ENCODE measurements at regions not wholly inside any gene's neighbourhood (a gene's known extent, or its start where the extent isn't known, plus 50 kb on each side); places are given as distances from the start of the nearest gene placed in this dataset.
"Not testable (repeated sequence)": the region's sequence is repeated elsewhere in the genome, so short reads cannot be mapped to it uniquely, and the experiment has no call there.

- H3K9me3 Mint-ChIP-seq = peaks cover 4% of the 10 kb centered on the region
- POLR2A ChIA-PET = no interaction called here
- DNase-seq = no peak
- no peak overlapping the region for H3K27ac Mint-ChIP-seq
- ATAC-seq (ENCODE audit: low read depth) = no peak
- H3K4me1 Mint-ChIP-seq = no peaks in the 10 kb centered on the region
- no peaks in the 10 kb centered on the region for H3K36me3 Mint-ChIP-seq
- no peak overlapping the region for H3K4me3 Mint-ChIP-seq
- H3K27me3 Mint-ChIP-seq = no peaks in the 10 kb centered on the region
Measured at GRCh38 chr6:160804639-160805038, 102.6 kb downstream of the PLG start.

- Mint-ChIP-seq H3K9me3 (peaks cover 1% of the 10 kb centered on the region), H3K36me3 (no peaks in the 10 kb centered on the region), H3K27me3 (peaks cover 4% of the 10 kb centered on the region), H3K27ac (no peak overlapping the region), H3K4me3 (no peak overlapping the region), H3K4me1 (no peaks in the 10 kb centered on the region)
- POLR2A ChIA-PET = no interaction called here
- ATAC-seq (ENCODE audit: low read depth) = no peak
- DNase-seq = no peak
Measured at GRCh38 chr6:160808263-160808662, 106.2 kb downstream of the PLG start.

GRCh38 chr6:160810238-160810637, 108.2 kb downstream of the PLG start:
- Mint-ChIP-seq H3K36me3 (no peaks in the 10 kb centered on the region), H3K4me3 (no peak overlapping the region), H3K27ac (no peak overlapping the region), H3K27me3 (peaks cover 4% of the 10 kb centered on the region), H3K9me3 (no peaks in the 10 kb centered on the region), H3K4me1 (no peaks in the 10 kb centered on the region)
- DNase-seq (no peak), ATAC-seq (ENCODE audit: low read depth) (no peak)
- POLR2A ChIA-PET = no interaction called here

GRCh38 chr6:160812097-160812496, 110.1 kb downstream of the PLG start:
- Mint-ChIP-seq H3K27ac (no peak overlapping the region), H3K36me3 (no peaks in the 10 kb centered on the region), H3K27me3 (peaks cover 4% of the 10 kb centered on the region), H3K4me3 (no peak overlapping the region), H3K4me1 (no peaks in the 10 kb centered on the region), H3K9me3 (no peaks in the 10 kb centered on the region)
- POLR2A ChIA-PET = no interaction called here
- DNase-seq (no peak), ATAC-seq (ENCODE audit: low read depth) (no peak)

GRCh38 chr6:160818934-160819333, 116.9 kb downstream of the PLG start:
- H3K4me3 Mint-ChIP-seq = no peak overlapping the region
- POLR2A ChIA-PET = no interaction called here

GRCh38 chr6:160820661-160821060, 118.6 kb downstream of the PLG start:
- H3K36me3 Mint-ChIP-seq; ATAC-seq (ENCODE audit: low read depth); POLR2A ChIA-PET; H3K4me1 Mint-ChIP-seq; DNase-seq; H3K9me3 Mint-ChIP-seq; H3K27me3 Mint-ChIP-seq; H3K27ac Mint-ChIP-seq; H3K4me3 Mint-ChIP-seq: not testable (repeated sequence)

More at GRCh38 chr6:160818934-160819333, 116.9 kb downstream of the PLG start:
- Mint-ChIP-seq H3K9me3 (no peaks in the 10 kb centered on the region), H3K27ac (no peak overlapping the region), H3K27me3 (no peaks in the 10 kb centered on the region), H3K4me1 (no peaks in the 10 kb centered on the region), H3K36me3 (no peaks in the 10 kb centered on the region)
- DNase-seq (no peak), ATAC-seq (ENCODE audit: low read depth) (no peak)

GRCh38 chr6:160831739-160832138, 129.7 kb downstream of the PLG start:
- Mint-ChIP-seq H3K9me3 (no peaks in the 10 kb centered on the region), H3K4me1 (no peaks in the 10 kb centered on the region), H3K27me3 (no peaks in the 10 kb centered on the region), H3K4me3 (no peak overlapping the region), H3K36me3 (no peaks in the 10 kb centered on the region), H3K27ac (no peak overlapping the region)
- POLR2A ChIA-PET = no interaction called here
- DNase-seq = no peak
- no peak for ATAC-seq (ENCODE audit: low read depth)

- H3K27ac Mint-ChIP-seq = no peak overlapping the region
- no peaks in the 10 kb centered on the region for H3K9me3 Mint-ChIP-seq
- ATAC-seq (ENCODE audit: low read depth) = no peak
- H3K4me1 Mint-ChIP-seq = no peaks in the 10 kb centered on the region
- H3K27me3 Mint-ChIP-seq = no peaks in the 10 kb centered on the region
- POLR2A ChIA-PET = no interaction called here
- no peak for DNase-seq
- no peak overlapping the region for H3K4me3 Mint-ChIP-seq
- H3K36me3 Mint-ChIP-seq = no peaks in the 10 kb centered on the region
Measured at GRCh38 chr6:160832422-160832821, 130.4 kb downstream of the PLG start.

GRCh38 chr6:160837146-160837545, 135.1 kb downstream of the PLG start:
- DNase-seq (no peak), ATAC-seq (ENCODE audit: low read depth) (no peak)
- no peaks in the 10 kb centered on the region for H3K36me3 Mint-ChIP-seq
- H3K4me3 Mint-ChIP-seq = no peak overlapping the region
- no peak overlapping the region for H3K27ac Mint-ChIP-seq
- no peaks in the 10 kb centered on the region for H3K9me3 Mint-ChIP-seq
- POLR2A ChIA-PET = no interaction called here
- no peaks in the 10 kb centered on the region for H3K27me3 Mint-ChIP-seq
- no peaks in the 10 kb centered on the region for H3K4me1 Mint-ChIP-seq

- ATAC-seq (ENCODE audit: low read depth) = no peak
- POLR2A ChIA-PET = no interaction called here
- Mint-ChIP-seq H3K27me3 (no peaks in the 10 kb centered on the region), H3K9me3 (no peaks in the 10 kb centered on the region), H3K36me3 (no peaks in the 10 kb centered on the region), H3K4me1 (no peaks in the 10 kb centered on the region), H3K27ac (no peak overlapping the region), H3K4me3 (no peak overlapping the region)
- DNase-seq = no peak
Measured at GRCh38 chr6:160851031-160851430, 140.5 kb upstream of the MAP3K4 start.

GRCh38 chr6:160853946-160854345, 137.6 kb upstream of the MAP3K4 start:
- H3K4me3 Mint-ChIP-seq = no peak overlapping the region
- H3K4me1 Mint-ChIP-seq = no peaks in the 10 kb centered on the region
- DNase-seq (no peak), ATAC-seq (ENCODE audit: low read depth) (no peak)
- H3K27ac Mint-ChIP-seq = no peak overlapping the region
- no peaks in the 10 kb centered on the region for H3K27me3 Mint-ChIP-seq
- H3K9me3 Mint-ChIP-seq = no peaks in the 10 kb centered on the region
- POLR2A ChIA-PET = no interaction called here
- H3K36me3 Mint-ChIP-seq = no peaks in the 10 kb centered on the region

- no peaks in the 10 kb centered on the region for H3K9me3 Mint-ChIP-seq
Measured at GRCh38 chr6:160858886-160859285, 132.7 kb upstream of the MAP3K4 start.

GRCh38 chr6:160859822-160860221, 131.7 kb upstream of the MAP3K4 start:
- POLR2A ChIA-PET = no interaction called here
- Mint-ChIP-seq H3K4me3 (no peak overlapping the region), H3K27ac (no peak overlapping the region), H3K27me3 (no peaks in the 10 kb centered on the region), H3K9me3 (no peaks in the 10 kb centered on the region), H3K36me3 (no peaks in the 10 kb centered on the region), H3K4me1 (no peaks in the 10 kb centered on the region)
- DNase-seq = no peak
- ATAC-seq (ENCODE audit: low read depth) = no peak

More at GRCh38 chr6:160858886-160859285, 132.7 kb upstream of the MAP3K4 start:
- no peak for ATAC-seq (ENCODE audit: low read depth)
- Mint-ChIP-seq H3K27me3 (no peaks in the 10 kb centered on the region), H3K27ac (no peak overlapping the region), H3K4me3 (no peak overlapping the region), H3K4me1 (no peaks in the 10 kb centered on the region), H3K36me3 (no peaks in the 10 kb centered on the region)
- POLR2A ChIA-PET = no interaction called here
- no peak for DNase-seq

- ATAC-seq (ENCODE audit: low read depth) (no peak), DNase-seq (no peak)
- Mint-ChIP-seq H3K4me1 (no peaks in the 10 kb centered on the region), H3K9me3 (peaks cover 1% of the 10 kb centered on the region), H3K27me3 (no peaks in the 10 kb centered on the region), H3K36me3 (no peaks in the 10 kb centered on the region), H3K4me3 (no peak overlapping the region), H3K27ac (no peak overlapping the region)
- POLR2A ChIA-PET = no interaction called here
Measured at GRCh38 chr6:160861824-160862223, 129.7 kb upstream of the MAP3K4 start.

GRCh38 chr6:160863782-160864181, 127.8 kb upstream of the MAP3K4 start:
- no peak overlapping the region for H3K4me3 Mint-ChIP-seq
- no peak overlapping the region for H3K27ac Mint-ChIP-seq
- H3K36me3 Mint-ChIP-seq = no peaks in the 10 kb centered on the region
- H3K9me3 Mint-ChIP-seq = peaks cover 1% of the 10 kb centered on the region
- no peak for ATAC-seq (ENCODE audit: low read depth)
- H3K27me3 Mint-ChIP-seq = no peaks in the 10 kb centered on the region
- DNase-seq = no peak
- POLR2A ChIA-PET = no interaction called here
- no peaks in the 10 kb centered on the region for H3K4me1 Mint-ChIP-seq

Measured in activated naive CD8-positive, alpha-beta T cell treated with anti-CD3 and anti-CD28 coated beads, Interleukin-2, amount 10 ng/mL, durations not matched to agents 7 days and 5 days (primary cell).